Bronchial epithelial cell (primary cell): ENCODE measurements at regions not wholly inside any gene's neighbourhood (a gene's known extent, or its start where the extent isn't known, plus 50 kb on each side); places are given as distances from the start of the nearest gene placed in this dataset.
"Not testable (repeated sequence)": the region's sequence is repeated elsewhere in the genome, so short reads cannot be mapped to it uniquely, and the experiment has no call there.

ENCODE experiments used
- DNase-seq: peaks from one replicate; pipeline ENCODE4 v3.0.0-alpha.2; 2010; ENCODE audit warnings: low read depth
- FAIRE-seq: peaks from 2 replicates; lab custom pipeline; 2011; peaks lifted over from hg19 to GRCh38; lab: Jason Lieb, UNC
- H3K27me3 ChIP-seq: 2 replicates; pipeline ENCODE4 v1.5.1; 2011; ENCODE audit warnings: low read length; ENCODE audit not compliant: control insufficient read depth, insufficient read depth
- H3K36me3 ChIP-seq: 2 replicates; pipeline ENCODE4 v1.5.1; 2011; ENCODE audit warnings: low read length; ENCODE audit not compliant: control insufficient read depth, insufficient read depth
- H3K4me3 ChIP-seq: 2 replicates; pipeline ENCODE4 v1.5.1; 2011; ENCODE audit warnings: mild to moderate bottlenecking, low read depth, low read length, control low read depth
- CTCF ChIP-seq: IDR thresholded peaks from 2 replicates; pipeline ENCODE4 v1.5.1; 2011; ENCODE audit warnings: mild to moderate bottlenecking, moderate library complexity, low read length, control low read depth, inconsistent platforms; ENCODE audit not compliant: insufficient read depth, severe bottlenecking

- FAIRE-seq (no peak), DNase-seq (no peak)
- TF ChIP-seq CTCF, result no peak
- Histone ChIP-seq H3K36me3 (no peaks in the 10 kb centered on the region), H3K27me3 (peaks cover 14% of the 10 kb centered on the region), H3K4me3 (no peak overlapping the region)
Observed at GRCh38 chr10:71009126-71009525, 120.8 kb upstream of the PCBD1 start.

- Histone ChIP-seq H3K27me3 (peaks cover 14% of the 10 kb centered on the region), H3K4me3 (no peak overlapping the region), H3K36me3 (no peaks in the 10 kb centered on the region)
- FAIRE-seq (no peak), DNase-seq (no peak)
- peak; percentile 3 for TF ChIP-seq CTCF
Observed at GRCh38 chr10:71010730-71011129, 122.4 kb upstream of the PCBD1 start.

DNA sequence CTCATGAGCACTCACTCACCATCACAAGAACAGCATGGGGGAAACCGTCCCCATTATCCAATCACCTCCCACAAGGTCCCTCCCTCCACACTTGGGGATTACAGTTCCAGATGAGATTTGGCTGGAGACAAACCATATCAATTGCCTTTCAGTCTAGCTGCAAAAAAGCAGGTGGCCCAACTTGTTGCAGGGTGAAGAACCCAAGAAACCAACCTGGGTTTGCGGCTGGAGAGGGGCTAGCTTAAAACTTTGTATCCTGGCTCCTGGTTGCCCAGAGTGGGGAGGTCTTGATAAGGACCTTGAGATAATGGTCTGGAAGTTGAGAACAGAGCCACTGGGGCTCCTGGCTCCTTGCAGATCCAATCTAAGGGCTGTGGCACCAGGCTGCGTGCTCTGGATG lies 122.8 kb upstream of the PCBD1 start:
- FAIRE-seq, result no peak
- no peaks in the 10 kb centered on the region for H3K36me3 ChIP-seq
- TF ChIP-seq CTCF, result no peak
- no peak for DNase-seq
- H3K4me3 ChIP-seq, result no peak overlapping the region
- H3K27me3 ChIP-seq, result peaks cover 14% of the 10 kb centered on the region

GRCh38 chr10:71014021-71014805 lies 125.8 kb upstream of the PCBD1 start:
- Histone ChIP-seq H3K4me3 (no peak overlapping the region), H3K27me3 (peaks cover 8% of the 10 kb centered on the region), H3K36me3 (no peaks in the 10 kb centered on the region)
- FAIRE-seq (peak; percentile 73), DNase-seq (no peak)
- no peak for TF ChIP-seq CTCF

DNA sequence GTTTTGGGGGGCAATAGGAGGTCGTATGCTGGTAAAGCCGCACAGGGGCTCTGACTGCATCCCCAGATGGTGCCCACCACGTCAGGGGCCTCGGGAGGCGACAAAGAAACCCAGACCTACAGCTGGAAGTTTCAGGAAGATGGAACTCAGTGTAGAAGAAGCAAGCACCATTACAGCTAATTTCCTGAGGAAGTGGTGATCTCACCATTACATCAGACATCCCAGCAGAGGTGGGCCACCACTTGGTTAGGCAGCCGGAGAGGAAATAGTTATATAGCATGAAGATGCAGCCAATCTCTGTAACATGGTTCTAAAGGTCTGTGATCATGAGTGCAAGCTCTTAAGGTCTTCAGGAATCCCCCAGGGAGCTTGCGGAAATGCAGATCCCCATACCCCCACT lies 127.3 kb upstream of the PCBD1 start:
- DNase-seq (peak; percentile 19), FAIRE-seq (peak; percentile 70)
- TF ChIP-seq CTCF, result no peak
- Histone ChIP-seq H3K27me3 (peaks cover 8% of the 10 kb centered on the region), H3K36me3 (no peaks in the 10 kb centered on the region), H3K4me3 (no peak overlapping the region)

GRCh38 chr10:71020061-71020460 lies 131.7 kb upstream of the PCBD1 start:
- not testable (repeated sequence) for H3K36me3 ChIP-seq, FAIRE-seq, H3K27me3 ChIP-seq, DNase-seq, H3K4me3 ChIP-seq
